ENCODE measurements at regions not wholly inside any gene's neighbourhood (a gene's known extent, or its start where the extent isn't known, plus 50 kb on each side); places are given as distances from the start of the nearest gene placed in this dataset.
A peak's percentile ranks its signal among the peaks of the same experiment; 100 is the strongest.

DNA sequence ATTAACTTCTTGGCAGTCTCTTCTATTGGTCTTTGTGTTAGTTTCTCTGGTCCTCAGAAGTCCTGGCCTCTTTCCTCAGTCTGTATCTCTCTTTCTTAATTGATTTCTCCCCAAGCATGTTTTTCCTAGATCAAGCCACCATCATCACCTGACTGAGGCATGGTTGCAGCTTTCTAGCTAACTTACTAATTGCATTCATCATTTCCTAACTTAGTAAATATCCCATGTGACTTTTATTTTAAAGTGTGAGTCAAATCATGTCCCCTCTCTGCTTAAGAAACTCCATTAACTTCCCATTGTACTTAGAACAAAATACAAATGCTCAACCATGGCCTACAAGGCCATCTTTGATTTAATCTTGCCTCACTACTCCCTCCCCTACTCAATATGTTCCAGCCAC is 135.4 kb upstream of the FRMD4B start:
- intact Hi-C loops (cut with micrococcal nuclease), result no loop called here
- H3K4me3 ChIP-seq (replicated peaks in 1 of 3; ENCODE audit: low read depth in 2 of 3, low read length in 3 of 3), result no peak overlapping the region
- peaks cover 5% of the 10 kb centered on the region for H3K79me2 ChIP-seq (ENCODE audit: insufficient read depth, low read length)
- peaks cover 3 to 5% of the 10 kb centered on the region in 2 donors for H3K36me3 Mint-ChIP-seq
- no peaks in the 10 kb centered on the region for H3K27me3 ChIP-seq (ENCODE audit: control insufficient read depth in 2 of 2, insufficient read depth in 2 of 2, low read length in 2 of 2)
- H3K9me3 ChIP-seq (replicated peaks in 1 of 2; ENCODE audit: control insufficient read depth in 1 of 2, insufficient read depth in 1 of 2, low read length in 2 of 2), result no peaks in the 10 kb centered on the region
- DNase-seq, result no peak
- H3K4me2 ChIP-seq (replicated peaks; ENCODE audit: extremely low read depth, low read length, poor library complexity, severe bottlenecking), result no peak overlapping the region
- H4K20me1 ChIP-seq (ENCODE audit: insufficient read depth, low read length), result peaks cover 9% of the 10 kb centered on the region
- H3K36me3 ChIP-seq (replicated peaks in 1 of 2; ENCODE audit: control insufficient read depth in 1 of 2, insufficient read depth in 2 of 2, low read length in 2 of 2), result no peaks in the 10 kb centered on the region
- H3K27me3 Mint-ChIP-seq (ENCODE audit: low read depth in 3 of 3), result peaks cover 0 to 4% (median 1%) of the 10 kb centered on the region in 3 donors
- peaks cover 0 to 5% (median 4%) of the 10 kb centered on the region in 7 donors for H3K9me3 Mint-ChIP-seq
- H2AFZ ChIP-seq (ENCODE audit: insufficient read depth, low read depth, low read length, poor library complexity, severe bottlenecking), result no peak overlapping the region
- TF ChIP-seq, protein P1, sequence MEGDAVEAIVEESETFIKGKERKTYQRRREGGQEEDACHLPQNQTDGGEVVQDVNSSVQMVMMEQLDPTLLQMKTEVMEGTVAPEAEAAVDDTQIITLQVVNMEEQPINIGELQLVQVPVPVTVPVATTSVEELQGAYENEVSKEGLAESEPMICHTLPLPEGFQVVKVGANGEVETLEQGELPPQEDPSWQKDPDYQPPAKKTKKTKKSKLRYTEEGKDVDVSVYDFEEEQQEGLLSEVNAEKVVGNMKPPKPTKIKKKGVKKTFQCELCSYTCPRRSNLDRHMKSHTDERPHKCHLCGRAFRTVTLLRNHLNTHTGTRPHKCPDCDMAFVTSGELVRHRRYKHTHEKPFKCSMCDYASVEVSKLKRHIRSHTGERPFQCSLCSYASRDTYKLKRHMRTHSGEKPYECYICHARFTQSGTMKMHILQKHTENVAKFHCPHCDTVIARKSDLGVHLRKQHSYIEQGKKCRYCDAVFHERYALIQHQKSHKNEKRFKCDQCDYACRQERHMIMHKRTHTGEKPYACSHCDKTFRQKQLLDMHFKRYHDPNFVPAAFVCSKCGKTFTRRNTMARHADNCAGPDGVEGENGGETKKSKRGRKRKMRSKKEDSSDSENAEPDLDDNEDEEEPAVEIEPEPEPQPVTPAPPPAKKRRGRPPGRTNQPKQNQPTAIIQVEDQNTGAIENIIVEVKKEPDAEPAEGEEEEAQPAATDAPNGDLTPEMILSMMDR (IDR thresholded peaks at IDR 0.05), result no peak
- peaks cover 20 to 22% of the 10 kb centered on the region in 2 donors for H3K4me1 ChIP-seq (ENCODE audit: control insufficient read depth in 1 of 2, insufficient read depth in 2 of 2, low read length in 2 of 2)
- H3K27ac Mint-ChIP-seq, result peak overlapping the region in 2 of 7 donors; percentile 11 to 16
- no peak overlapping the region for H3K9ac ChIP-seq (ENCODE audit: insufficient read depth, low read length, poor library complexity, severe bottlenecking)
- H3K27ac ChIP-seq (ENCODE audit: low read depth in 1 of 2, low read length in 2 of 2), result no peak overlapping the region
- peaks cover 43% of the 10 kb centered on the region for H3K4me1 Mint-ChIP-seq
- H3K4me3 Mint-ChIP-seq, result no peak overlapping the region

DNA sequence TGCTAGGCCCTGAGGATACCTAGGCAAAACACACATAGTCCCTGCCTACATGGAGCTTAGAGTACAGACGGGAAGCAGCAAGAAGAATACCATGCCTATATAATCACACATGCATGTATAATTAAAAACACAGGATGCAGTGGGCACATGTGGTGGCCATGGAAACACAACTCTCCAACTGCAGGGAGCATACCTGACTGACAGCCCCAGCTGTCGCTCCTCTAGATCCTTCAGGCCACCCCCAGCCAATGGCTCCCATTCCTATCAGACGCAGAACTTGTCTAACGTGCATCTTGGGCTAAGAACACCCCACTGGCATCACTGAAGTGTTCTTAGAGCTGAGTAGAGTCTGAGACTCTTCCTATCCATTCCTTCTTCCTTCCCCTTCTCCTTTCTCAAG is 125.5 kb upstream of the FRMD4B start:
- H3K4me3 Mint-ChIP-seq, result no peak overlapping the region
- H3K36me3 ChIP-seq (replicated peaks in 1 of 2; ENCODE audit: control insufficient read depth in 1 of 2, insufficient read depth in 2 of 2, low read length in 2 of 2), result no peaks in the 10 kb centered on the region
- H3K9ac ChIP-seq (ENCODE audit: insufficient read depth, low read length, poor library complexity, severe bottlenecking), result no peak overlapping the region
- no peak overlapping the region for H3K27ac Mint-ChIP-seq
- H3K4me3 ChIP-seq (replicated peaks in 1 of 3; ENCODE audit: low read depth in 2 of 3, low read length in 3 of 3), result no peak overlapping the region
- H3K4me1 ChIP-seq (ENCODE audit: control insufficient read depth in 1 of 2, insufficient read depth in 2 of 2, low read length in 2 of 2), result no peaks in the 10 kb centered on the region
- peaks cover 4% of the 10 kb centered on the region for H3K79me2 ChIP-seq (ENCODE audit: insufficient read depth, low read length)
- 98% methylated on average over 4 of the region's 4 CpGs for WGBS (ENCODE audit: insufficient coverage)
- no peaks in the 10 kb centered on the region for H4K20me1 ChIP-seq (ENCODE audit: insufficient read depth, low read length)
- peaks cover 4 to 15% of the 10 kb centered on the region in 2 donors for H3K9me3 ChIP-seq (replicated peaks in 1 of 2; ENCODE audit: control insufficient read depth in 1 of 2, insufficient read depth in 1 of 2, low read length in 2 of 2)
- peaks cover 11 to 31% (median 20%) of the 10 kb centered on the region in 7 donors for H3K9me3 Mint-ChIP-seq
- H2AFZ ChIP-seq (ENCODE audit: insufficient read depth, low read depth, low read length, poor library complexity, severe bottlenecking), result no peak overlapping the region
- no peak overlapping the region for H3K4me2 ChIP-seq (replicated peaks; ENCODE audit: extremely low read depth, low read length, poor library complexity, severe bottlenecking)
- H3K27me3 Mint-ChIP-seq (ENCODE audit: low read depth in 3 of 3), result no peaks in the 10 kb centered on the region
- H3K27ac ChIP-seq (ENCODE audit: low read depth in 1 of 2, low read length in 2 of 2), result no peak overlapping the region
- no peak for DNase-seq
- intact Hi-C loops (cut with micrococcal nuclease), result no loop called here
- TF ChIP-seq, protein P1 (IDR thresholded peaks at IDR 0.05), result no peak
- H3K36me3 Mint-ChIP-seq, result peaks cover 10 to 11% of the 10 kb centered on the region in 2 donors
- H3K27me3 ChIP-seq (ENCODE audit: control insufficient read depth in 2 of 2, insufficient read depth in 2 of 2, low read length in 2 of 2), result no peaks in the 10 kb centered on the region
- H3K4me1 Mint-ChIP-seq, result peaks cover 6% of the 10 kb centered on the region

Measured in CD14-positive monocyte (primary cell).